GM13977 (cell line): ENCODE measurements at regions not wholly inside any gene's neighbourhood (a gene's known extent, or its start where the extent isn't known, plus 50 kb on each side); places are given as distances from the start of the nearest gene placed in this dataset.

Source experiments
- DNase-seq: peaks from one replicate; pipeline ENCODE4 v3.0.0; 2012; ENCODE audit warnings: low spot score
- in situ Hi-C: fragments of 300-500 bp; cut with MboI; formaldehyde crosslinking; loops from one replicate; pipeline ENCODE4 v1.12.0; 2022; ENCODE audit warnings: low sequenced_read_pairs, low pct_unique_long_range_greater_than_20kb, mixed read lengths, inconsistent platforms; ENCODE audit not compliant: unreplicated experiment
- TF ChIP-seq, protein P1 (sequence below): IDR thresholded peaks from 2 replicates; pipeline ENCODE4 v1.5.1; 2012; ENCODE audit warnings: mild to moderate bottlenecking, control low read depth; ENCODE audit not compliant: insufficient read depth; ENCODE audit errors: extremely low read depth, missing control alignments

- DNase-seq: no peak
- in situ Hi-C loops: no loop called here
- TF ChIP-seq, protein P1, sequence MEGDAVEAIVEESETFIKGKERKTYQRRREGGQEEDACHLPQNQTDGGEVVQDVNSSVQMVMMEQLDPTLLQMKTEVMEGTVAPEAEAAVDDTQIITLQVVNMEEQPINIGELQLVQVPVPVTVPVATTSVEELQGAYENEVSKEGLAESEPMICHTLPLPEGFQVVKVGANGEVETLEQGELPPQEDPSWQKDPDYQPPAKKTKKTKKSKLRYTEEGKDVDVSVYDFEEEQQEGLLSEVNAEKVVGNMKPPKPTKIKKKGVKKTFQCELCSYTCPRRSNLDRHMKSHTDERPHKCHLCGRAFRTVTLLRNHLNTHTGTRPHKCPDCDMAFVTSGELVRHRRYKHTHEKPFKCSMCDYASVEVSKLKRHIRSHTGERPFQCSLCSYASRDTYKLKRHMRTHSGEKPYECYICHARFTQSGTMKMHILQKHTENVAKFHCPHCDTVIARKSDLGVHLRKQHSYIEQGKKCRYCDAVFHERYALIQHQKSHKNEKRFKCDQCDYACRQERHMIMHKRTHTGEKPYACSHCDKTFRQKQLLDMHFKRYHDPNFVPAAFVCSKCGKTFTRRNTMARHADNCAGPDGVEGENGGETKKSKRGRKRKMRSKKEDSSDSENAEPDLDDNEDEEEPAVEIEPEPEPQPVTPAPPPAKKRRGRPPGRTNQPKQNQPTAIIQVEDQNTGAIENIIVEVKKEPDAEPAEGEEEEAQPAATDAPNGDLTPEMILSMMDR: no peak
Observed at GRCh38 chr2:15034246-15034645, 401.7 kb downstream of the LRATD1 start.

DNA sequence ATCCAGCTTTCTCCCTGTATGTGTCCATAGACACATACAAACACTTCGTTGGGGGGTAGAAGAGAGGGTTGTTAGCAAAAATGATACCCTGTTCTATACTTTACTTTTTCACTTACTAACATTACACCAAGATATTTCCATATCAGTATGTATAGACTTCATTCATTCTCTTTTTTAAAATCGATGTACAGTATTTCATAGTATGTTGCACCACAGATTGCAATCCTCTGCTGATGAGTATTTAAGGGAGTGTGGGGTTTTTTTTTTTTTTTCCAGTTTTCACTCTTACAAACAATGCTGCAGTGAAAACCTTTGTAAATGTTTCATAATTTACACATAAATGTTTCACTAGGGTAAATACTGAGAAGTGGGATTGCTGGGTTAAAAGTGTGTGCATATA is 402.3 kb downstream of the LRATD1 start:
- no peak for DNase-seq
- TF ChIP-seq, protein P1: no peak
- in situ Hi-C loops: no loop called here

GRCh38 chr2:15038366-15039364 is 406.1 kb downstream of the LRATD1 start:
- no peak for DNase-seq
- in situ Hi-C loops: no loop called here
- TF ChIP-seq, protein P1: no peak

GRCh38 chr2:15040429-15041084 is 408.0 kb downstream of the LRATD1 start:
- TF ChIP-seq, protein P1: no peak
- in situ Hi-C loops: no loop called here
- no peak for DNase-seq

GRCh38 chr2:15041429-15041837 is 408.9 kb downstream of the LRATD1 start:
- TF ChIP-seq, protein P1: no peak
- no peak for DNase-seq
- in situ Hi-C loops: no loop called here

- no peak for DNase-seq
- TF ChIP-seq, protein P1: no peak
- in situ Hi-C loops: no loop called here
Observed at GRCh38 chr2:15042801-15043217, 410.3 kb downstream of the LRATD1 start.
